ENCODE measurements at regions not wholly inside any gene's neighbourhood (a gene's known extent, or its start where the extent isn't known, plus 50 kb on each side); places are given as distances from the start of the nearest gene placed in this dataset.

GRCh38 chr20:10915815-10916214, 242.0 kb upstream of the JAG1 start:
- TF ChIP-seq SIN3A (IDR thresholded peaks at IDR 0.05; ENCODE audit: borderline replicate concordance, insufficient read depth, low read length) (no peak), POLR2AphosphoS5 (IDR thresholded peaks at IDR 0.05; ENCODE audit: low read depth, low read length) (no peak), TAF1 (IDR thresholded peaks at IDR 0.05; ENCODE audit: borderline replicate concordance, insufficient read depth, low read length) (no peak), FOXP2 (optimal IDR thresholded peaks at IDR 0.05; ENCODE audit: borderline replicate concordance, extremely low read depth, extremely low read length, insufficient read depth) (no peak)

- no peak for TF ChIP-seq REST (IDR thresholded peaks at IDR 0.05; ENCODE audit: insufficient read depth in 1 of 2, low read depth in 2 of 2, low read length in 2 of 2)
- TF ChIP-seq SIN3A (IDR thresholded peaks at IDR 0.05; ENCODE audit: borderline replicate concordance, insufficient read depth, low read length), result no peak
- no peak for TF ChIP-seq FOXP2 (optimal IDR thresholded peaks at IDR 0.05; ENCODE audit: borderline replicate concordance, extremely low read depth, extremely low read length, insufficient read depth)
- TF ChIP-seq POLR2AphosphoS5 (IDR thresholded peaks at IDR 0.05; ENCODE audit: low read depth, low read length), result no peak
- TF ChIP-seq TAF1 (IDR thresholded peaks at IDR 0.05; ENCODE audit: borderline replicate concordance, insufficient read depth, low read length), result no peak
Observed at GRCh38 chr20:10916312-10916711, 242.5 kb upstream of the JAG1 start.

GRCh38 chr20:10917826-10918225, 244.0 kb upstream of the JAG1 start:
- TF ChIP-seq SIN3A (IDR thresholded peaks at IDR 0.05; ENCODE audit: borderline replicate concordance, insufficient read depth, low read length) (no peak), FOXP2 (optimal IDR thresholded peaks at IDR 0.05; ENCODE audit: borderline replicate concordance, extremely low read depth, extremely low read length, insufficient read depth) (no peak), POLR2AphosphoS5 (IDR thresholded peaks at IDR 0.05; ENCODE audit: low read depth, low read length) (no peak), TAF1 (IDR thresholded peaks at IDR 0.05; ENCODE audit: borderline replicate concordance, insufficient read depth, low read length) (no peak), REST (IDR thresholded peaks at IDR 0.05; ENCODE audit: insufficient read depth in 1 of 2, low read depth in 2 of 2, low read length in 2 of 2) (no peak)

GRCh38 chr20:10919396-10920140, 245.8 kb upstream of the JAG1 start:
- TF ChIP-seq TAF1 (IDR thresholded peaks at IDR 0.05; ENCODE audit: borderline replicate concordance, insufficient read depth, low read length) (no peak), FOXP2 (optimal IDR thresholded peaks at IDR 0.05; ENCODE audit: borderline replicate concordance, extremely low read depth, extremely low read length, insufficient read depth) (no peak), POLR2AphosphoS5 (IDR thresholded peaks at IDR 0.05; ENCODE audit: low read depth, low read length) (no peak), SIN3A (IDR thresholded peaks at IDR 0.05; ENCODE audit: borderline replicate concordance, insufficient read depth, low read length) (no peak), REST (IDR thresholded peaks at IDR 0.05; ENCODE audit: insufficient read depth in 1 of 2, low read depth in 2 of 2, low read length in 2 of 2) (no peak)

- no peak for TF ChIP-seq FOXP2 (optimal IDR thresholded peaks at IDR 0.05; ENCODE audit: borderline replicate concordance, extremely low read depth, extremely low read length, insufficient read depth)
- no peak for TF ChIP-seq REST (IDR thresholded peaks at IDR 0.05; ENCODE audit: insufficient read depth in 1 of 2, low read depth in 2 of 2, low read length in 2 of 2)
- TF ChIP-seq TAF1 (IDR thresholded peaks at IDR 0.05; ENCODE audit: borderline replicate concordance, insufficient read depth, low read length), result no peak
- no peak for TF ChIP-seq SIN3A (IDR thresholded peaks at IDR 0.05; ENCODE audit: borderline replicate concordance, insufficient read depth, low read length)
- TF ChIP-seq POLR2AphosphoS5 (IDR thresholded peaks at IDR 0.05; ENCODE audit: low read depth, low read length), result no peak
Observed at GRCh38 chr20:10920396-10920795, 246.6 kb upstream of the JAG1 start.
